ENCODE measurements at regions not wholly inside any gene's neighbourhood (a gene's known extent, or its start where the extent isn't known, plus 50 kb on each side); places are given as distances from the start of the nearest gene placed in this dataset.

DNA sequence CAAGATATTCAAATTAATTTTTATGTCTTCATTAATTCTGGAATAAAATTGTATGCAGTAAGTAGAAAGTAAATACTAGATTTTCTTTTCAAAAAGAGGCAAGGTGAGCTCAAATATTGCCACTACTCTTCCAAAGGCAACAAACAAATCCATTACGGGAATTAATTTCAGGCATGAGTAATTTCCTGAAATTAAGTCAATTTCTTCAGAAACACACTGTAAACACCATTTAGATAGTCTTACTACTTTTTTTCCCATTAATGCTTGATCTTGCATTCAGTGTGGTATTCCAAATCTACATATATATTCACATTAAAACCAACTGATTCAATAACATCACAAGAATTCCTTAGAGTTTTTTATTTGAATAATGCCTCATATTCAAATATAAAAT, 1274.0 kb upstream of the CRIM1 start:
- Mint-ChIP-seq H3K4me1 (ENCODE audit: low read depth) (no peaks in the 10 kb centered on the region), H3K9me3 (ENCODE audit: insufficient read depth) (peaks cover 10% of the 10 kb centered on the region), H3K27me3 (ENCODE audit: low read depth) (no peaks in the 10 kb centered on the region), H3K27ac (no peak overlapping the region), H3K36me3 (ENCODE audit: low read depth) (no peaks in the 10 kb centered on the region), H3K4me3 (no peak overlapping the region)
- no peak for ATAC-seq
- POLR2A ChIA-PET: no interaction called here
- CTCF ChIA-PET: no interaction called here
- no peak for DNase-seq

- no peaks in the 10 kb centered on the region for H3K4me1 Mint-ChIP-seq (ENCODE audit: low read depth)
- no peaks in the 10 kb centered on the region for H3K36me3 Mint-ChIP-seq (ENCODE audit: low read depth)
Measured at GRCh38 chr2:35081001-35081621, 1274.5 kb upstream of the CRIM1 start.

GRCh38 chr2:35080231-35080910, 1275.2 kb upstream of the CRIM1 start:
- Mint-ChIP-seq H3K27ac (no peak overlapping the region), H3K9me3 (ENCODE audit: insufficient read depth) (peaks cover 6% of the 10 kb centered on the region), H3K27me3 (ENCODE audit: low read depth) (no peaks in the 10 kb centered on the region), H3K36me3 (ENCODE audit: low read depth) (no peaks in the 10 kb centered on the region), H3K4me3 (no peak overlapping the region), H3K4me1 (ENCODE audit: low read depth) (no peaks in the 10 kb centered on the region)
- ATAC-seq (no peak), DNase-seq (no peak)
- CTCF ChIA-PET: no interaction called here
- POLR2A ChIA-PET: no interaction called here

More at GRCh38 chr2:35081001-35081621, 1274.5 kb upstream of the CRIM1 start:
- ATAC-seq: no peak
- peaks cover 6% of the 10 kb centered on the region for H3K9me3 Mint-ChIP-seq (ENCODE audit: insufficient read depth)
- POLR2A ChIA-PET: no interaction called here
- H3K27me3 Mint-ChIP-seq (ENCODE audit: low read depth): no peaks in the 10 kb centered on the region
- CTCF ChIA-PET: no interaction called here
- no peak for DNase-seq
- no peak overlapping the region for H3K27ac Mint-ChIP-seq
- no peak overlapping the region for H3K4me3 Mint-ChIP-seq

- ChIA-PET CTCF (no interaction called here), POLR2A (no interaction called here)
- DNase-seq: no peak
- H3K4me1 Mint-ChIP-seq (ENCODE audit: low read depth): no peaks in the 10 kb centered on the region
- no peak for ATAC-seq
- H3K9me3 Mint-ChIP-seq (ENCODE audit: insufficient read depth): peaks cover 27% of the 10 kb centered on the region
- no peak overlapping the region for H3K27ac Mint-ChIP-seq
- H3K4me3 Mint-ChIP-seq: no peak overlapping the region
- H3K36me3 Mint-ChIP-seq (ENCODE audit: low read depth): no peaks in the 10 kb centered on the region
- H3K27me3 Mint-ChIP-seq (ENCODE audit: low read depth): no peaks in the 10 kb centered on the region
Measured at GRCh38 chr2:35067420-35067819, 1288.2 kb upstream of the CRIM1 start.

- CTCF ChIA-PET: no interaction called here
- no peak for DNase-seq
Measured at GRCh38 chr2:35063836-35064235, 1291.7 kb upstream of the CRIM1 start.

GRCh38 chr2:35035883-35036282, 1319.7 kb upstream of the CRIM1 start:
- peaks cover 4% of the 10 kb centered on the region for H3K9me3 Mint-ChIP-seq (ENCODE audit: insufficient read depth)
- ChIA-PET CTCF (no interaction called here), POLR2A (no interaction called here)
- no peaks in the 10 kb centered on the region for H3K4me1 Mint-ChIP-seq (ENCODE audit: low read depth)
- no peak for DNase-seq
- no peak overlapping the region for H3K4me3 Mint-ChIP-seq
- H3K36me3 Mint-ChIP-seq (ENCODE audit: low read depth): no peaks in the 10 kb centered on the region
- no peak for ATAC-seq
- H3K27me3 Mint-ChIP-seq (ENCODE audit: low read depth): no peaks in the 10 kb centered on the region
- no peak overlapping the region for H3K27ac Mint-ChIP-seq

More at GRCh38 chr2:35063836-35064235, 1291.7 kb upstream of the CRIM1 start:
- Mint-ChIP-seq H3K4me3 (no peak overlapping the region), H3K27me3 (ENCODE audit: low read depth) (no peaks in the 10 kb centered on the region), H3K27ac (no peak overlapping the region), H3K4me1 (ENCODE audit: low read depth) (no peaks in the 10 kb centered on the region), H3K36me3 (ENCODE audit: low read depth) (no peaks in the 10 kb centered on the region), H3K9me3 (ENCODE audit: insufficient read depth) (peaks cover 17% of the 10 kb centered on the region)
- no peak for ATAC-seq
- POLR2A ChIA-PET: no interaction called here

DNA sequence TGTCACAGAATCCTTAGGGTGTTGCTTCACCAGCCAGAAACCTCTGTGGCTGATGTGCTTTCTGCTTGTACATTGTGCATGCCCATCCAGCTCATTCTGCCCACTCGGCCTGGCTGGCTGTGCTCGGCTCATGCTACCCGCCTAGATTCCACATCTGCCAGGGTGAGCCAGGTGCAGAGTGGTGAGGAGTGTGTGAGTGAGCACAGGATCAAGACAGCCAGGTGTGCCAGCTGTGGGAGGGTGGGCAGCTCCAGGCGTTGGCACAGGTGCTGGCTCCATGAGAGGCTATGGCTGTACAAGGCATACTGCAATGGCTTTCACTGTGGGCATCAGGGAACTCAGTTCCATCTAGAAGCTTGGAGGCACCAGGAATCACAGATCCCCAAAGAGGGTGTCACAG, 1321.8 kb upstream of the CRIM1 start:
- ChIA-PET POLR2A (no interaction called here), CTCF (no interaction called here)
- Mint-ChIP-seq H3K4me1 (ENCODE audit: low read depth) (no peaks in the 10 kb centered on the region), H3K27ac (no peak overlapping the region), H3K36me3 (ENCODE audit: low read depth) (no peaks in the 10 kb centered on the region), H3K9me3 (ENCODE audit: insufficient read depth) (peaks cover 8% of the 10 kb centered on the region), H3K4me3 (no peak overlapping the region), H3K27me3 (ENCODE audit: low read depth) (no peaks in the 10 kb centered on the region)
- DNase-seq (no peak), ATAC-seq (no peak)

DNA sequence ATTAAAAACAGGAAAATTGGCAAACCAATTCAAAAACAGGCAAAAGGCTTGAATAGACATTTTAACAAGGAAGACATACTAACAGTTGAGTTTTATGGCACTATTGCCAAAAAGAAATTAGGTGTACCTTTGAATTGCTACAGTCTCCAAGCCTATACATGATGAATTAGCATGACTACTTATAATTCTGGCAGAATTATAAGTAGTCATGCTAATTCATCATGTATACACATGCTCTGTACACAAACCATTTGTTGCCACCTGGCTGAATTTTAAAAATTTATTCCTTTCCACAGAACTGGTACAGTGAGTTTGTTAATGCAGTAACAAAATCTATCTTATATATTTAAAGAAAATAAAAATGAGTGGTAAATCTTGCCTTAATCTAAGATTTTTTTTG, 1332.0 kb upstream of the CRIM1 start:
- CTCF ChIA-PET: no interaction called here
- no peak overlapping the region for H3K27ac Mint-ChIP-seq
- no peaks in the 10 kb centered on the region for H3K4me1 Mint-ChIP-seq (ENCODE audit: low read depth)
- no peaks in the 10 kb centered on the region for H3K27me3 Mint-ChIP-seq (ENCODE audit: low read depth)
- POLR2A ChIA-PET: no interaction called here
- H3K36me3 Mint-ChIP-seq (ENCODE audit: low read depth): no peaks in the 10 kb centered on the region
- H3K9me3 Mint-ChIP-seq (ENCODE audit: insufficient read depth): peaks cover 9% of the 10 kb centered on the region
- H3K4me3 Mint-ChIP-seq: no peak overlapping the region
- no peak for DNase-seq
- ATAC-seq: no peak

DNA sequence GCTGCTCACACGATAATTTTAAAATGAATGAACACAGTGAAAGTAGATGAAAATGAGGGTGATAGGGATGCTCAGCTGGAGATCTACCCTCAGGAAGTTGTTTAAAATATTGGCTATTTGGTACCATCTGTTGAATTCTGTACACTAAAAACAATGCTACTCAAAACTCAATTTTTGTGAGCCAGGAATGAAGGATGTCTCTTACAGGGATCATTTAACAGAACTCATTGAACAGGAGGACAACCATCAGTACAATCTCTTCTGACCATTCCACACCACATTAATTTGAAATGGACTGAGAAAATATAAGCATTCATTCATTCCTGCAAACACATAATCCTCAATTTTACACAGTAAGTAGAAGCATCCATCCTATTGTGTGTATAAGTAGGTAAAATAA, 1355.1 kb upstream of the CRIM1 start:
- H3K9me3 Mint-ChIP-seq (ENCODE audit: insufficient read depth): peaks cover under 1% of the 10 kb centered on the region

GRCh38 chr2:34998741-34999140, 1356.8 kb upstream of the CRIM1 start:
- Mint-ChIP-seq H3K27me3 (ENCODE audit: low read depth) (no peaks in the 10 kb centered on the region), H3K27ac (no peak overlapping the region), H3K9me3 (ENCODE audit: insufficient read depth) (peaks cover 3% of the 10 kb centered on the region), H3K4me1 (ENCODE audit: low read depth) (no peaks in the 10 kb centered on the region), H3K4me3 (no peak overlapping the region), H3K36me3 (ENCODE audit: low read depth) (no peaks in the 10 kb centered on the region)
- ATAC-seq (no peak), DNase-seq (no peak)
- ChIA-PET POLR2A (interaction anchor here (0.7 kb wide), 1 partner anchor 832 kb away, joined by 3 read pairs; no protein-coding TSS in a partner anchor), CTCF (no interaction called here)

More for the DNA sequence above, 1355.1 kb upstream of the CRIM1 start:
- Mint-ChIP-seq H3K4me3 (no peak overlapping the region), H3K4me1 (ENCODE audit: low read depth) (no peaks in the 10 kb centered on the region), H3K27ac (no peak overlapping the region), H3K36me3 (ENCODE audit: low read depth) (no peaks in the 10 kb centered on the region), H3K27me3 (ENCODE audit: low read depth) (no peaks in the 10 kb centered on the region)
- POLR2A ChIA-PET: no interaction called here
- CTCF ChIA-PET: no interaction called here
- DNase-seq (no peak), ATAC-seq (no peak)

DNA sequence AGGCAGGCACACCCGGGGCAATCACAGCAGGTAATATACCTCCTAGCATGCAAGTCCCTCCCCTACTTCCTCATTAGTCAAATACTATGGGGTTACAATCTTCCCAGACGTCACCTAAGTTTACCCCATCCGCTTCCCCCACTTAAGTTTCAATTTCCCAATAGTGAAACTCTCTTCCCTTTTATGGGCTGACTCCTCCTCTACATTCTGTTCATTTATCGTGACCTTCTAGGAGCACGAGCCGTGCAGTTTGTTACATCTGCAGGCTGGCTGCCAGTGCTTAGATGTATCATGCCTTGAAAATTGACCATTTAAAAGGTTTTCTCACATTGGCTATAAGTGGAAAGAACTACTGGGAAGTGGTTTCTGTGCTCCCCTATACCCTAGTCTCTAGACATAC, 1357.8 kb upstream of the CRIM1 start:
- no peak overlapping the region for H3K27ac Mint-ChIP-seq
- peaks cover 4% of the 10 kb centered on the region for H3K9me3 Mint-ChIP-seq (ENCODE audit: insufficient read depth)
- no peaks in the 10 kb centered on the region for H3K36me3 Mint-ChIP-seq (ENCODE audit: low read depth)
- H3K4me1 Mint-ChIP-seq (ENCODE audit: low read depth): no peaks in the 10 kb centered on the region
- no peaks in the 10 kb centered on the region for H3K27me3 Mint-ChIP-seq (ENCODE audit: low read depth)
- ATAC-seq (no peak), DNase-seq (no peak)
- POLR2A ChIA-PET: no interaction called here
- no peak overlapping the region for H3K4me3 Mint-ChIP-seq
- CTCF ChIA-PET: no interaction called here

- H3K4me1 Mint-ChIP-seq (ENCODE audit: low read depth): no peaks in the 10 kb centered on the region
- ATAC-seq: no peak
- H3K27ac Mint-ChIP-seq: no peak overlapping the region
- no peaks in the 10 kb centered on the region for H3K36me3 Mint-ChIP-seq (ENCODE audit: low read depth)
- CTCF ChIA-PET: no interaction called here
- H3K4me3 Mint-ChIP-seq: no peak overlapping the region
- no peaks in the 10 kb centered on the region for H3K27me3 Mint-ChIP-seq (ENCODE audit: low read depth)
- peaks cover 12% of the 10 kb centered on the region for H3K9me3 Mint-ChIP-seq (ENCODE audit: insufficient read depth)
- DNase-seq: no peak
- POLR2A ChIA-PET: no interaction called here
Measured at GRCh38 chr2:34995196-34995595, 1360.4 kb upstream of the CRIM1 start.

Data from activated CD8-positive, alpha-beta T cell treated with anti-CD3 and anti-CD28 coated beads, Interleukin-2, amount 10 ng/mL, durations not matched to agents 7 days and 5 days (primary cell).